Transverse colon (tissue), 3 donors: ENCODE measurements at regions not wholly inside any gene's neighbourhood (a gene's known extent, or its start where the extent isn't known, plus 50 kb on each side); places are given as distances from the start of the nearest gene placed in this dataset.

Source experiments
- POLR2A ChIP-seq: fragments of 450-650 bp; IDR thresholded peaks from one replicate; pipeline ENCODE4 v1.6.1; 2016; ENCODE audit warnings: antibody characterized with exemption, mild to moderate bottlenecking, moderate library complexity
- TF ChIP-seq, protein P1 (sequence below), 5 experiments: fragments of 200-600 bp in 3 of 5; fragments of 450-650 bp in 2 of 5; sonication (generic) in 3 of 5; IDR thresholded peaks; 1 replicate in 2 of 5; 2 replicates in 3 of 5; pipeline ENCODE4 v1.5.1; 2016 to 2017; ENCODE audit warnings: antibody characterized with exemption in 5 of 5, inconsistent platforms in 3 of 5, mild to moderate bottlenecking in 2 of 5, moderate library complexity in 1 of 5

GRCh38 chr2:120415728-120416509 lies 70.0 kb downstream of the INHBB start:
- TF ChIP-seq, protein P1, sequence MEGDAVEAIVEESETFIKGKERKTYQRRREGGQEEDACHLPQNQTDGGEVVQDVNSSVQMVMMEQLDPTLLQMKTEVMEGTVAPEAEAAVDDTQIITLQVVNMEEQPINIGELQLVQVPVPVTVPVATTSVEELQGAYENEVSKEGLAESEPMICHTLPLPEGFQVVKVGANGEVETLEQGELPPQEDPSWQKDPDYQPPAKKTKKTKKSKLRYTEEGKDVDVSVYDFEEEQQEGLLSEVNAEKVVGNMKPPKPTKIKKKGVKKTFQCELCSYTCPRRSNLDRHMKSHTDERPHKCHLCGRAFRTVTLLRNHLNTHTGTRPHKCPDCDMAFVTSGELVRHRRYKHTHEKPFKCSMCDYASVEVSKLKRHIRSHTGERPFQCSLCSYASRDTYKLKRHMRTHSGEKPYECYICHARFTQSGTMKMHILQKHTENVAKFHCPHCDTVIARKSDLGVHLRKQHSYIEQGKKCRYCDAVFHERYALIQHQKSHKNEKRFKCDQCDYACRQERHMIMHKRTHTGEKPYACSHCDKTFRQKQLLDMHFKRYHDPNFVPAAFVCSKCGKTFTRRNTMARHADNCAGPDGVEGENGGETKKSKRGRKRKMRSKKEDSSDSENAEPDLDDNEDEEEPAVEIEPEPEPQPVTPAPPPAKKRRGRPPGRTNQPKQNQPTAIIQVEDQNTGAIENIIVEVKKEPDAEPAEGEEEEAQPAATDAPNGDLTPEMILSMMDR (IDR thresholded peaks at IDR 0.05), result no peak
- TF ChIP-seq POLR2A, result no peak
